Thymus (tissue), 11 donors: ENCODE measurements at regions not wholly inside any gene's neighbourhood (a gene's known extent, or its start where the extent isn't known, plus 50 kb on each side); places are given as distances from the start of the nearest gene placed in this dataset.

Source experiments
- DNase-seq, 9 donors: peaks; one replicate each; pipeline ENCODE4 v3.0.0-alpha.2; 2013; ENCODE audit warnings: low spot score in 9 of 9, low read depth in 6 of 9, missing footprints in 1 of 9
- H3K27ac ChIP-seq, 2 donors: one replicate each; pipeline ENCODE4 v1.5.1; 2013; ENCODE audit warnings: control low read depth in 1 of 2, low read depth in 1 of 2, low read length in 1 of 2, mild to moderate bottlenecking in 1 of 2, moderate library complexity in 1 of 2
- H3K27me3 ChIP-seq, 2 donors: one replicate each; pipeline ENCODE4 v1.5.1; 2013; ENCODE audit warnings: low read length in 1 of 2; ENCODE audit not compliant: control insufficient read depth in 2 of 2, insufficient read depth in 1 of 2
- H3K36me3 ChIP-seq, 2 donors: one replicate each; pipeline ENCODE4 v1.5.1; 2013; ENCODE audit warnings: low read length in 1 of 2, mild to moderate bottlenecking in 1 of 2, moderate library complexity in 1 of 2; ENCODE audit not compliant: control insufficient read depth in 2 of 2, insufficient read depth in 2 of 2
- H3K4me1 ChIP-seq, 2 donors: one replicate each; pipeline ENCODE4 v1.5.1; 2013; ENCODE audit warnings: low read length in 2 of 2; ENCODE audit not compliant: control insufficient read depth in 2 of 2, insufficient read depth in 2 of 2
- H3K4me3 ChIP-seq, 2 donors: one replicate each; pipeline ENCODE4 v1.5.1; 2013; ENCODE audit warnings: low read length in 2 of 2, control low read depth in 1 of 2, mild to moderate bottlenecking in 1 of 2
- H3K9me3 ChIP-seq, 2 donors: one replicate each; pipeline ENCODE4 v1.5.1; 2013; ENCODE audit warnings: low read length in 1 of 2, mild to moderate bottlenecking in 1 of 2; ENCODE audit not compliant: control insufficient read depth in 2 of 2, insufficient read depth in 1 of 2
- WGBS: extraction: QIAGEN DNeasy Blood & Tissue Kit; methylation state at CpG from one replicate; pipeline ENCODE4 v1.1.7; 2013; 5-methylcytosine and 5-hydroxymethylcytosine counted together
- donor health status: healthy.

GRCh38 chr2:14221466-14221865 is 411.1 kb upstream of the LRATD1 start:
- WGBS = 93% methylated on average over 4 of the region's 4 CpGs
- Histone ChIP-seq H3K9me3 (no peaks in the 10 kb centered on the region), H3K36me3 (no peaks in the 10 kb centered on the region), H3K27ac (no peak overlapping the region), H3K4me3 (no peak overlapping the region), H3K27me3 (no peaks in the 10 kb centered on the region), H3K4me1 (no peaks in the 10 kb centered on the region)
- DNase-seq = no peak

GRCh38 chr2:14223576-14223975 is 408.9 kb upstream of the LRATD1 start:
- WGBS = 79% methylated on average over 1 of the region's 1 CpG
- Histone ChIP-seq H3K4me1 (no peaks in the 10 kb centered on the region), H3K9me3 (no peaks in the 10 kb centered on the region), H3K36me3 (no peaks in the 10 kb centered on the region), H3K4me3 (no peak overlapping the region), H3K27ac (no peak overlapping the region), H3K27me3 (no peaks in the 10 kb centered on the region)
- no peak for DNase-seq

GRCh38 chr2:14231391-14231898 is 401.1 kb upstream of the LRATD1 start:
- H3K27me3 ChIP-seq = no peaks in the 10 kb centered on the region
- WGBS = 89% methylated on average over 1 of the region's 1 CpG
- DNase-seq = no peak
- no peaks in the 10 kb centered on the region for H3K9me3 ChIP-seq
- no peak overlapping the region for H3K27ac ChIP-seq
- no peaks in the 10 kb centered on the region for H3K36me3 ChIP-seq
- H3K4me3 ChIP-seq = no peak overlapping the region
- no peaks in the 10 kb centered on the region for H3K4me1 ChIP-seq

- 86% methylated on average over 4 of the region's 4 CpGs for WGBS
- Histone ChIP-seq H3K27ac (no peak overlapping the region), H3K27me3 (no peaks in the 10 kb centered on the region), H3K36me3 (no peaks in the 10 kb centered on the region), H3K4me3 (no peak overlapping the region), H3K4me1 (no peaks in the 10 kb centered on the region), H3K9me3 (no peaks in the 10 kb centered on the region)
- no peak for DNase-seq
Measured at GRCh38 chr2:14232217-14232616, 400.3 kb upstream of the LRATD1 start.

GRCh38 chr2:14234911-14235310 is 397.6 kb upstream of the LRATD1 start:
- Histone ChIP-seq H3K9me3 (no peaks in the 10 kb centered on the region), H3K27me3 (no peaks in the 10 kb centered on the region), H3K27ac (no peak overlapping the region), H3K36me3 (no peaks in the 10 kb centered on the region), H3K4me1 (no peaks in the 10 kb centered on the region), H3K4me3 (no peak overlapping the region)
- no peak for DNase-seq
- WGBS = 41% methylated on average over 5 of the region's 5 CpGs

GRCh38 chr2:14235667-14236066 is 396.9 kb upstream of the LRATD1 start:
- WGBS = 49% methylated on average over 3 of the region's 3 CpGs
- H3K27me3 ChIP-seq = no peaks in the 10 kb centered on the region
- no peaks in the 10 kb centered on the region for H3K36me3 ChIP-seq
- DNase-seq = no peak
- no peaks in the 10 kb centered on the region for H3K9me3 ChIP-seq
- H3K4me3 ChIP-seq = no peak overlapping the region
- H3K4me1 ChIP-seq = no peaks in the 10 kb centered on the region
- H3K27ac ChIP-seq = no peak overlapping the region

GRCh38 chr2:14237902-14238301 is 394.6 kb upstream of the LRATD1 start:
- Histone ChIP-seq H3K4me3 (no peak overlapping the region), H3K27ac (no peak overlapping the region), H3K9me3 (no peaks in the 10 kb centered on the region), H3K27me3 (no peaks in the 10 kb centered on the region), H3K4me1 (no peaks in the 10 kb centered on the region), H3K36me3 (no peaks in the 10 kb centered on the region)
- no peak for DNase-seq
- WGBS = 92% methylated on average over 1 of the region's 1 CpG

GRCh38 chr2:14239605-14240004 is 392.9 kb upstream of the LRATD1 start:
- DNase-seq = no peak
- Histone ChIP-seq H3K27me3 (no peaks in the 10 kb centered on the region), H3K36me3 (no peaks in the 10 kb centered on the region), H3K4me3 (no peak overlapping the region), H3K4me1 (no peaks in the 10 kb centered on the region), H3K9me3 (peaks cover 0 to 1% of the 10 kb centered on the region in 2 donors), H3K27ac (no peak overlapping the region)
- 95% methylated on average over 3 of the region's 3 CpGs for WGBS

GRCh38 chr2:14240868-14241267 is 391.6 kb upstream of the LRATD1 start:
- WGBS = 91% methylated on average over 5 of the region's 5 CpGs
- no peaks in the 10 kb centered on the region for H3K36me3 ChIP-seq
- no peak for DNase-seq
- peaks cover 0 to 6% of the 10 kb centered on the region in 2 donors for H3K9me3 ChIP-seq
- H3K27me3 ChIP-seq = no peaks in the 10 kb centered on the region
- no peak overlapping the region for H3K4me3 ChIP-seq
- H3K27ac ChIP-seq = no peak overlapping the region
- H3K4me1 ChIP-seq = no peaks in the 10 kb centered on the region

- peaks cover 0 to 6% of the 10 kb centered on the region in 2 donors for H3K9me3 ChIP-seq
- DNase-seq = no peak
- H3K4me3 ChIP-seq = no peak overlapping the region
- no peaks in the 10 kb centered on the region for H3K36me3 ChIP-seq
- H3K4me1 ChIP-seq = no peaks in the 10 kb centered on the region
- H3K27ac ChIP-seq = no peak overlapping the region
- H3K27me3 ChIP-seq = no peaks in the 10 kb centered on the region
Measured at GRCh38 chr2:14245901-14246300, 386.6 kb upstream of the LRATD1 start.
